HK-2 (cell line): ENCODE measurements at regions not wholly inside any gene's neighbourhood (a gene's known extent, or its start where the extent isn't known, plus 50 kb on each side); places are given as distances from the start of the nearest gene placed in this dataset.

Experiments used
- DNase-seq: peaks from one replicate; pipeline ENCODE4 v3.0.0-alpha.2; 2018; ENCODE audit not compliant: unreplicated experiment

GRCh38 chr7:156102267-156102666, 290.0 kb upstream of the SHH start:
- DNase-seq = no peak

GRCh38 chr7:156101355-156101754, 289.1 kb upstream of the SHH start:
- DNase-seq = no peak

- DNase-seq = no peak
Observed at GRCh38 chr7:156100086-156100485, 287.8 kb upstream of the SHH start.

GRCh38 chr7:156099085-156099484, 286.8 kb upstream of the SHH start:
- DNase-seq = no peak

- DNase-seq = no peak
Observed at GRCh38 chr7:156096771-156097538, 284.7 kb upstream of the SHH start.

DNA sequence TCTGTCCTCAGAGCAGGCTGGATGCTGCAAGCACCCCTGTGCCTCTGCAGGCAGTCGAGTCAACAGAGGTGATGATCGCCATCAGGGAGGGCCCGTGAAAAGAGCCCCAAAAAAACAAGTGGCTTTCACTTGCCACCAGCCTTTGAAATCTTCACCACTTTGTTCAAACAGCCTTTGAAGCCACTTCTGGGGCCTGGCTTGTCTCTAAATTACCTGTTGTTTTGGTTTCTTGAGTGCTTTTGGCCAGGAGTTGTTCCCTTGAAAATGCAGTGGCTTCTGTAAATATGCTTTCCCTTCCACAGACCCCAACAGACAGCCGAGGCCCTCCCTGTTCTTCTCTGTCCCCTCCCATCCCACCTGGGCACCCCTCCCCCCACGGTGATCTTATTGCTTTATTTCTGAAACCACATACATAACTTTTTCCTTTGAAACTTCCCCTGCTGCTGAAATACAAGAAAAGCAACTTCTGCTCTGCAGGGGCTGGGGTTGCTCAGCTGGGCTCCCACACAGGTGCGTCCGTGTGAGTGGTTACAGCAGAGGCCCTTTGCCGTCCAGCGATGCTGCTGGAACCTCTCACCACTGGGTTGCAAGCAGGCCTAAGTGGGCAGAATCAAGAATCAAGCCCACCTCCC, 283.8 kb upstream of the SHH start:
- DNase-seq = no peak

DNA sequence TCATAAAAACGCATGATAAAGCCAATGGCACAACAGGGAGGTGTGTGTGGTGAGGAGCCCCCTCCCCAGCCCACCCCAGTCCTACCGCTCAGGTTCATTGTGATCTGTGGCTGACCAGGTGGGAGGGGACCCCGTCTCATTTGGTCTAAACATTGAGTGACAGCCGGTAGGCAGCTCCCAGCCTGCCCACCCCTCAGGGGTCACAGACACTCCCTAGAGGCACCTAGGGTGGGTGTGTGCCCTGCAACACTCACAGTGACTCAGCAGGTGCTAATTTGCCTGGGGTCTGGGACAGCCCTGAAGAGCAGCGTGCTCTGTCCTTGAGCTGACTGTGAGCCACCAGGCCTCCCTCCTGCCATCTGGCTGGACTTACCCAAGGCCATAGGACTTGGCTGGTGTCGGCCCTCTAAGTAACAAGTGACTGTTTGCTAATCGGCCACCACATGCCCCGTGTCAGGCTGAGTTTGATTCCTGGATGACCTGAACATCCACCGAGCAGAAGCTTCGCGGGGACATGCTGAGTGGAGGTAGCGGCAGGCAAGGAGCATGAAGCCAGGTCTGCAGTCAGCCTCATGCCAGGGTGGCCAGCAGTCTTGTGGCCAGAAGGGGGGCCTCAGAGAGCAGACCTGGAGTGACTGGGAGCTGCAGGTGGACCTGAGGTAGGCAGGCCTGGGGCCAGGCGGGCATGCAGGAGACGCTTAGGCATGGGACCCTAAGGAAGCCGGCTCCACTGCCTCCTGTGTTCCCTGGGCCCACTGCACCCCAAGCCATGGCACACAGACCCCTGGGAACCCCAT, 282.3 kb upstream of the SHH start:
- DNase-seq = no peak

GRCh38 chr7:156092307-156092706, 280.0 kb upstream of the SHH start:
- DNase-seq = no peak

GRCh38 chr7:156091519-156092080, 279.3 kb upstream of the SHH start:
- no peak for DNase-seq

- no peak for DNase-seq
Observed at GRCh38 chr7:156090988-156091387, 278.7 kb upstream of the SHH start.

DNA sequence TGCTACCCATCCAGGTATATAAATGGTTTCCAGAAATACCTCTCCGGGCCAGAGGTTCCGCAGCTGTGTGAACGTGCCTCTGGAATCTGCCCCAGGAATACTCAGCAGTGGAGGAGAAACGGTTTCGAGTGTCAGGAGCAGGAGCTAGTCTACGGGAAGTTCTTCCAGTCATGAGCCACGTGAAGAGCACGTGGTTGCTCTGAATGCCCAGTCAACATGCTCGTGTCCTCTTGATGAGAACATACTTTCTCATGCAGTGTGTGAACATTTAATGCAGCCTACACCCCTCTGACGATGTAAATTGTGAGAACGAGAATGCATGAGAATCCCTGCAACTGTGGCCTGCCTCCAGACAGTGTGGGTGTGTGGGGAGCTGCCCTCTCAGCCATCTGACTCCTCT, 277.0 kb upstream of the SHH start:
- DNase-seq = no peak

DNA sequence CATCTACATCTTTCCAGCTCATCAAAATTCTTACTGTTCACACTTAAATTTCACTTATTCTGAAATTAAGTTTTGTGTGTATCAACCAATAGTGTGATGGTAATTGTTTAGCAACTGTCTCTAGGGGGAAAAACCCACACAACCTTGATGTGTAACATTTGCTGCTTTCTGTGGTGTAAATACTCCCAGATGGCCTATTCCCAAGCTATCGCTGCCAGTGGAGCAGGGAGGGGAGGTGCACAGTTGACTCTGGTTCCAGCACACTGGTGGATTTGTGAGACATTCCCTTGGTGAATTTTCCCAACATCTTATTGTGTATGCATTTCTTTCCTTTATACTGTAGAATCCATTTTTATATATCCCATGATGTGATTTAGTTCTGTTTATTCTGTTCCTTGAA, 275.9 kb upstream of the SHH start:
- DNase-seq = no peak

- DNase-seq = no peak
Observed at GRCh38 chr7:156082048-156083040, 270.1 kb upstream of the SHH start.

GRCh38 chr7:156080596-156080995, 268.3 kb upstream of the SHH start:
- DNase-seq = no peak

DNA sequence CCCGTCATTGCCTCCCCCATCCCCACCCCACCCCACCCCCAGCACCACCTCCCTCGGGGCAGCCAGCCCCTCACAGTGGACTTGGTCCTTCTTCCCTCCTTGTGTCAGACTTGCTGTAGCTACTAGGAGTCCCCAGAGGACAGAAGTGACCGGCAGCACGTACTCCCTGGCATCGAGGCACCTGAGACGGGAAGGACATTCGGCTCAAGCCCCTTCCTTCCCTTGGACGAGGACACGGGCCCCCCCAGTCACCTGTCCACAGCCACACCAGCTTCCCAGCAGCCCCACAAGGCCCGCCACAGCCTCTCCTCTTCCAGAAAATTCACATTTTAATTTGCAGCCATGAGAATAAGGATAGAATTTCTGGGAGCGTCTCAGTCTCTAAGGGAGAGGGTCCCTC, 267.8 kb upstream of the SHH start:
- no peak for DNase-seq

DNA sequence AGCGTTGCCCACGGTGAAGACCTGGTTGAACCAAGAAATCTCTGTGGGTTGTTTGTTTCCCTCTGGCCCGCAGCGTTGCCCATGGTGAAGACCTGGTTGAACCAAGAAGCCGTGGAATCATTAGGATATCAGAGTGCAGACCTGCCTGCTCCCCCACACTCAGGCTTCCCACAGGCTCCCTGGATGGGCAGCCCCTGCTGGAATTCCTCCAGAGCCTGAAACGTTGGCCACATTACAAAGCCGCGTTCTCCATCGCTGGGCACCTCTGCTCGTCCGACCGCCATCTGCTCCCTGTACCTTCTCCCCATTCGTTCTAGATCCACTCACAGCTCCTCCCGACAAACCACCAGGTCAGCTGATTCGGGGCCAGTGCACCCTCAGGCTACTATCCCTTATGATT, 266.9 kb upstream of the SHH start:
- DNase-seq = no peak

DNA sequence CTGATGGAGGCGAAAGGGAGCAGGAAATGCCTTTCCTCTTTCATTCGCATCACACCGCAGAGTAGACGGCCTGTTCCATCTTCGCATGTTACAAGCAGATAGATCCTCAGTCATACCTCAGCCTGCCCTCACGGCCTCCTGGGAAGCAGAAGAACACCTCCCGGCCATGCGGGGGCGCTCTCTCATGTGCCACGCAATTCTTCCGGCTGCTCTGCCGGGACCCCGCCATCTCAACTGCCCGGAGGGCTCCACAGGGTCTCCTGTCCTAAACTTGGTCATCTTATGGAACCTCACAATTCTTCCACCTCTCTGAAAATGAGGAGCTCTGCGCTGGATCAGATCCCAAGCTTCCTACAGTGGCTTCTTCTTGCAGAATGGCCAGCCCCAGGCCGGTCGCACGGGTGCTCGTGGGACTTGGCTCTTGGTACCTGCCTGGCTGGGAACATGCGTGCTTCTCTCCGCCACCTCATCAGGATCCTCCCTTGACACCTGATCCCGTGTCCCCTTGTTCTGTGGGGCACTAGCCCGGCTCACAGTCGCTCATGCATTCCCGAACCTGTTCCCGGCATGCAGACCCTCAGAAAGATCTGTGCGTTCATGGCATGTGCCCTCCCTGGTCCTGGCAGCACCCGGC, 262.8 kb upstream of the SHH start:
- DNase-seq = no peak

DNA sequence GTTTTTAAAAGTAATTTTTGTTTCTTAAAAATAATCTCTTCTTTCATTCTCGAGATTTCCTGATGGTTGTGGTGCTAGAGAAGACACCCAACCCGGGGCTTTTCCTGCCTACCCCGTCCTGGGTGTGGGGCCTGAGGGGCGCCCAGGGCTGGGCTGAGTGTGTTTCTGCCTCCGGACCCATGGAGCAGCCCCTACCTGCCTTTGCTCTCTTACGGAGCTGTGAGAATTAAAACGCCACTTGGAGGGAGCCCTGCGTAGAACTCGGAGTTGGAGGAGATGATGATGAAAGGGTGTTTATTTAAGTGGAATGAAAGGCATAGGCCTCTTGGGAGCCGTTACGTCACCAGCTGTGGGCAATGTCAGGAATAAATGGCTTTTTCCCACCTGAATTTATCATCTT, 261.8 kb upstream of the SHH start:
- no peak for DNase-seq

DNA sequence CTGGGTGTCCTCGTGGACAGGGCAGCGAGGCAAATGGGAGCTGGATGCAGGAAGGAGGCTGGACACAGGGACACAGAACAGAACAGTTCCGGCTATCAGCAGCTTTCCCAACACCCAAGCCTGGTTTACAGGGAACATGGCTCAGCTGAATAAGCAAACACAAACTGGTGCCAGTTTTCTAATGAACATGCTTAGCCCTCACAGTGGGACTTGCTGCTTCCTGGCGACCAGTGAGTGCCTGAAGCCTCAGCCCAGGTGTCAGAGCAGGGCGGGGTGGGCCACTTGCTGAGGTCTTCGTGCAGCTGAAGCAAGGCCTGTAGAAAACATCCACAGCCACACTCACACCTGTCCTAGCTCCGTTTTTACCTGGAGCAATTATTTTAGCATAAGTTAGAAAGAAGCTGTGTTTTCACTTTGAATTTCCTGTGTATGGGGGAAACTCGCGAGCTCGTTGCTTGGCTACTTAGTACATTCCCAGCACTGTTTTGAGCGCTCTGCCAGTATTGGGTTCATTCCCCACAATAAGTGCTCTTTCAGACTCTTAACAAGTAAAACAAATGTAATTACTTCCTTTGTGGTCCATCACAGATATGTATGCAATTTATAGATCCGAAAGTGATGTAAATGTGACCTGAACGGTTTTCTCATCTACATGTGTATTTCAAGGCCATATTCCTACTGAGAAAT, 261.2 kb upstream of the SHH start:
- no peak for DNase-seq

- DNase-seq = no peak
Observed at GRCh38 chr7:156071612-156072011, 259.3 kb upstream of the SHH start.
